ENCODE measurements at regions not wholly inside any gene's neighbourhood (a gene's known extent, or its start where the extent isn't known, plus 50 kb on each side); places are given as distances from the start of the nearest gene placed in this dataset.

GRCh38 chr11:127242676-127243075 lies 242.1 kb upstream of the KIRREL3 start:
- no peaks in the 10 kb centered on the region for H3K4me1 ChIP-seq
- no peaks in the 10 kb centered on the region for H3K36me3 ChIP-seq
- intact Hi-C loops (cut with DNase I): no loop called here
- no peak for TF ChIP-seq CTCF (IDR thresholded peaks at IDR 0.05)
- no peak for DNase-seq (ENCODE audit: low spot score in 2 of 2)
- H3K27ac ChIP-seq: no peak overlapping the region
- H3K9me3 ChIP-seq: no peaks in the 10 kb centered on the region
- no peak overlapping the region for H3K4me3 ChIP-seq
- H3K27me3 ChIP-seq: no peaks in the 10 kb centered on the region

- no peak overlapping the region for H3K4me3 ChIP-seq
- intact Hi-C loops (cut with DNase I): no loop called here
- no peak for DNase-seq (ENCODE audit: low spot score in 2 of 2)
These were observed 237.8 kb upstream of the KIRREL3 start for GRCh38 chr11:127238321-127238720.

GRCh38 chr11:127236776-127237175 lies 236.2 kb upstream of the KIRREL3 start:
- Histone ChIP-seq H3K4me1 (no peaks in the 10 kb centered on the region), H3K27me3 (no peaks in the 10 kb centered on the region), H3K27ac (no peak overlapping the region), H3K4me3 (no peak overlapping the region), H3K36me3 (no peaks in the 10 kb centered on the region), H3K9me3 (no peaks in the 10 kb centered on the region)
- no peak for DNase-seq (ENCODE audit: low spot score in 2 of 2)
- TF ChIP-seq CTCF (IDR thresholded peaks at IDR 0.05): no peak
- intact Hi-C loops (cut with DNase I): no loop called here

More at GRCh38 chr11:127238321-127238720, 237.8 kb upstream of the KIRREL3 start:
- Histone ChIP-seq H3K27ac (no peak overlapping the region), H3K36me3 (no peaks in the 10 kb centered on the region), H3K4me1 (no peaks in the 10 kb centered on the region), H3K9me3 (no peaks in the 10 kb centered on the region), H3K27me3 (no peaks in the 10 kb centered on the region)
- TF ChIP-seq CTCF (IDR thresholded peaks at IDR 0.05): no peak

- DNase-seq (ENCODE audit: low spot score in 2 of 2): no peak
- no peaks in the 10 kb centered on the region for H3K9me3 ChIP-seq
- no peak overlapping the region for H3K27ac ChIP-seq
- no peaks in the 10 kb centered on the region for H3K27me3 ChIP-seq
- TF ChIP-seq CTCF (IDR thresholded peaks at IDR 0.05): no peak
- no peaks in the 10 kb centered on the region for H3K36me3 ChIP-seq
- no peak overlapping the region for H3K4me3 ChIP-seq
- intact Hi-C loops (cut with DNase I): no loop called here
- no peaks in the 10 kb centered on the region for H3K4me1 ChIP-seq
These were observed 233.4 kb upstream of the KIRREL3 start for GRCh38 chr11:127233998-127234397.

GRCh38 chr11:127230392-127230791 lies 229.8 kb upstream of the KIRREL3 start:
- no peak for TF ChIP-seq CTCF (IDR thresholded peaks at IDR 0.05)
- Histone ChIP-seq H3K4me3 (no peak overlapping the region), H3K27ac (no peak overlapping the region), H3K27me3 (no peaks in the 10 kb centered on the region), H3K9me3 (no peaks in the 10 kb centered on the region), H3K36me3 (no peaks in the 10 kb centered on the region), H3K4me1 (no peaks in the 10 kb centered on the region)
- no peak for DNase-seq (ENCODE audit: low spot score in 2 of 2)
- intact Hi-C loops (cut with DNase I): no loop called here

GRCh38 chr11:127226949-127227348 lies 226.4 kb upstream of the KIRREL3 start:
- no peaks in the 10 kb centered on the region for H3K9me3 ChIP-seq
- H3K4me1 ChIP-seq: no peaks in the 10 kb centered on the region
- no peaks in the 10 kb centered on the region for H3K36me3 ChIP-seq
- no peak for DNase-seq (ENCODE audit: low spot score in 2 of 2)
- TF ChIP-seq CTCF (IDR thresholded peaks at IDR 0.05): no peak
- no peaks in the 10 kb centered on the region for H3K27me3 ChIP-seq
- H3K4me3 ChIP-seq: no peak overlapping the region
- intact Hi-C loops (cut with DNase I): no loop called here
- no peak overlapping the region for H3K27ac ChIP-seq
